ENCODE measurements at regions not wholly inside any gene's neighbourhood (a gene's known extent, or its start where the extent isn't known, plus 50 kb on each side); places are given as distances from the start of the nearest gene placed in this dataset.

- Histone ChIP-seq H3K4me1 (ENCODE audit: low read depth) (no peaks in the 10 kb centered on the region), H3K9me3 (no peaks in the 10 kb centered on the region), H3K4me3 (no peak overlapping the region), H3K36me3 (ENCODE audit: low read depth) (no peaks in the 10 kb centered on the region)
- no peak for ATAC-seq
- intact Hi-C loops (cut with DNase I, micrococcal nuclease) = no loop called here
- TF ChIP-seq, protein P1, sequence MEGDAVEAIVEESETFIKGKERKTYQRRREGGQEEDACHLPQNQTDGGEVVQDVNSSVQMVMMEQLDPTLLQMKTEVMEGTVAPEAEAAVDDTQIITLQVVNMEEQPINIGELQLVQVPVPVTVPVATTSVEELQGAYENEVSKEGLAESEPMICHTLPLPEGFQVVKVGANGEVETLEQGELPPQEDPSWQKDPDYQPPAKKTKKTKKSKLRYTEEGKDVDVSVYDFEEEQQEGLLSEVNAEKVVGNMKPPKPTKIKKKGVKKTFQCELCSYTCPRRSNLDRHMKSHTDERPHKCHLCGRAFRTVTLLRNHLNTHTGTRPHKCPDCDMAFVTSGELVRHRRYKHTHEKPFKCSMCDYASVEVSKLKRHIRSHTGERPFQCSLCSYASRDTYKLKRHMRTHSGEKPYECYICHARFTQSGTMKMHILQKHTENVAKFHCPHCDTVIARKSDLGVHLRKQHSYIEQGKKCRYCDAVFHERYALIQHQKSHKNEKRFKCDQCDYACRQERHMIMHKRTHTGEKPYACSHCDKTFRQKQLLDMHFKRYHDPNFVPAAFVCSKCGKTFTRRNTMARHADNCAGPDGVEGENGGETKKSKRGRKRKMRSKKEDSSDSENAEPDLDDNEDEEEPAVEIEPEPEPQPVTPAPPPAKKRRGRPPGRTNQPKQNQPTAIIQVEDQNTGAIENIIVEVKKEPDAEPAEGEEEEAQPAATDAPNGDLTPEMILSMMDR (IDR thresholded peaks at IDR 0.05) = no peak
- DNase-seq = no peak
Measured at GRCh38 chr17:51398687-51399086, 138.3 kb downstream of the UTP18 start.

DNA sequence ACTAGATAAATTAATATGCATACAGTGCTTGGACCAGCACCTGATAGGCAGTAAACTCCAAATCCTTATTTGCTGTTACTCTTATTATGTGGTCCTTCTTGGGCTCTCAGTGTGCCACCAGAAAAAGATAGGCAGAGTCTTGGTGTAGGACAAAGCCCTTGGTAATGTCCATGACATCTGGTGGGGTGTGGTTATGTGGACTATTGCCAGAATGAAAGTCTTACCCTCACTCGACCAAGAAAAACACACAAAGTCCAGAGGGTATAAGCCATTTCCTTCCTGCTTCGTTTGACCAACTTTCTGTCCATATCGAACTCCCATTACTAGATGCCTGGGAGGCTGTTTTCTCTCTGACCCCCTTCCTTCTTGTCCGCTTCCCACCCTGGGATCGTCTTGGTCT lies 140.9 kb downstream of the UTP18 start:
- ATAC-seq = no peak
- TF ChIP-seq, protein P1 (IDR thresholded peaks at IDR 0.05) = no peak

GRCh38 chr17:51402899-51403298 lies 142.6 kb downstream of the UTP18 start:
- intact Hi-C loops (cut with DNase I, micrococcal nuclease) = no loop called here
- TF ChIP-seq, protein P1 (IDR thresholded peaks at IDR 0.05) = no peak
- H3K9me3 ChIP-seq = no peaks in the 10 kb centered on the region
- no peaks in the 10 kb centered on the region for H3K36me3 ChIP-seq (ENCODE audit: low read depth)
- H3K4me3 ChIP-seq = no peak overlapping the region
- ATAC-seq = no peak
- H3K4me1 ChIP-seq (ENCODE audit: low read depth) = no peaks in the 10 kb centered on the region
- DNase-seq = no peak

More for the DNA sequence above, 140.9 kb downstream of the UTP18 start:
- intact Hi-C loops (cut with DNase I, micrococcal nuclease) = no loop called here
- Histone ChIP-seq H3K36me3 (ENCODE audit: low read depth) (no peaks in the 10 kb centered on the region), H3K4me3 (no peak overlapping the region), H3K4me1 (ENCODE audit: low read depth) (no peaks in the 10 kb centered on the region), H3K9me3 (no peaks in the 10 kb centered on the region)
- no peak for DNase-seq

DNA sequence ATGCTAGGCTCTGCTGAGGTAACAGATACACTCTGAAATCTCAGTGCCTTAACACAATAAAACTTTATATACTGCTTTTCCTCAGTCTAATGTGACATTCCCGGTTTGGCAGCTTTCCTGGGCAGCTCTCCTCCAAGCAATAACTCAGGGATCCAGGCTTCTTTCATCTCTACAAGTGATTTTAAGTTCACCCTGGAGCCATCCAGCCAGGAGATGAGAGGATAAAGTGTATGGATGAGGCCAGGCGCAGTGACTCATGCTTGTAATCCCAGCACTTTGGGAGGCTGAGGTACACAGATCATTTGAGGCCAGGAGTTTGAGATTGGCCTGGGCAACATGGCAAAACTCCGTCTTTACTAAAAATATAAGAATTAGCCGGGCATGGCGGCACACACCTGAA lies 147.2 kb downstream of the UTP18 start:
- H3K4me1 ChIP-seq (ENCODE audit: low read depth) = no peaks in the 10 kb centered on the region
- H3K36me3 ChIP-seq (ENCODE audit: low read depth) = no peaks in the 10 kb centered on the region
- no peak for DNase-seq
- H3K4me3 ChIP-seq = no peak overlapping the region
- TF ChIP-seq, protein P1 (IDR thresholded peaks at IDR 0.05) = no peak
- no peaks in the 10 kb centered on the region for H3K9me3 ChIP-seq
- intact Hi-C loops (cut with DNase I, micrococcal nuclease) = no loop called here
- ATAC-seq = no peak

DNA sequence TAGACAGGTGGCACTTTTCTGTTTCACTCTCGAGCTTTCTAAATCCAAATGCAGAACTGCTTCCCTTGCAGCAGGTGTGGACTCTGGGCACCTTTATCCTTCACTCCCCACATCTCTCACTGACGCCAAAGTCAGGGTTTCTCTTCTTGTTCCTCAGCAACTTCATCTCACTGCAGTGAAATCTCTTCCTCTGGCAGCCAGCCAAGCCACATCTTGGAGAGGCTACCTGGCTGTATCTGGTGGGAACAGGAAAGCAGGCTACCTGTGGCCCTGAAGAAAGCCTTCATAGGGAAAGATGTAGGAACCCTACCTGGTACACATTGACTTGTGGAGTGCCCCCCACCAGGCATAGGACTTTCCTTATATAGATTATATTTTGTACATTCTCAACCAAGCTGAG lies 159.1 kb downstream of the UTP18 start:
- no peak for ATAC-seq
- no peak for DNase-seq
- intact Hi-C loops (cut with DNase I, micrococcal nuclease) = no loop called here
- no peaks in the 10 kb centered on the region for H3K4me1 ChIP-seq (ENCODE audit: low read depth)
- TF ChIP-seq, protein P1 (IDR thresholded peaks at IDR 0.05) = no peak
- H3K4me3 ChIP-seq = no peak overlapping the region
- H3K36me3 ChIP-seq (ENCODE audit: low read depth) = no peaks in the 10 kb centered on the region
- no peaks in the 10 kb centered on the region for H3K9me3 ChIP-seq

DNA sequence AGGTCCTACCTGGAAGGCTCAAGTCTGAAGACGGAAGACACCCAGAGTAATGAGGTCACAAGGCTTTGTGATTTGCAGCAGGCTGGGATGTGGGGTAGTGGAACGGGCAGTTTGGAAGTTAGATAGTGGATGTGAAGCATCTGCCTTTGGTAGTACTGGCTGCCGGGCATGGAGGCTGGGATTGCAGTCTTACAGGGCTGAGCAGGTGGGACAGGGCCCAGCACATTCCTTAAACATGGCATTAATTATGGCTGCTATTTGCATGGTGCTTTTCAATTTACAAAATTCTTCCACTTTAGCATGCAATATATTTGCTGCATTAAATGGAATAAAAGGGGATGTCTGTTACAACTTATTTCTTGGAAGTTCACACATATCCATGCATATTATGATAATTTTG lies 161.2 kb downstream of the UTP18 start:
- intact Hi-C loops (cut with DNase I, micrococcal nuclease) = no loop called here
- H3K4me3 ChIP-seq = no peak overlapping the region
- no peaks in the 10 kb centered on the region for H3K4me1 ChIP-seq (ENCODE audit: low read depth)
- H3K9me3 ChIP-seq = no peaks in the 10 kb centered on the region
- TF ChIP-seq, protein P1 (IDR thresholded peaks at IDR 0.05) = no peak
- H3K36me3 ChIP-seq (ENCODE audit: low read depth) = no peaks in the 10 kb centered on the region
- no peak for ATAC-seq
- DNase-seq = no peak
